Superior temporal gyrus (tissue), 1 donor: ENCODE measurements at regions not wholly inside any gene's neighbourhood (a gene's known extent, or its start where the extent isn't known, plus 50 kb on each side); places are given as distances from the start of the nearest gene placed in this dataset.

ENCODE experiments used
- DNase-seq: peaks from one replicate; pipeline ENCODE4 v3.0.0-alpha.2; 2016; ENCODE audit errors: extremely low spot score

GRCh38 chr20:61134296-61135030 is 117.6 kb upstream of the CDH4 start:
- no peak for DNase-seq

- no peak for DNase-seq
These were observed 116.8 kb upstream of the CDH4 start for GRCh38 chr20:61135266-61135665.

DNA sequence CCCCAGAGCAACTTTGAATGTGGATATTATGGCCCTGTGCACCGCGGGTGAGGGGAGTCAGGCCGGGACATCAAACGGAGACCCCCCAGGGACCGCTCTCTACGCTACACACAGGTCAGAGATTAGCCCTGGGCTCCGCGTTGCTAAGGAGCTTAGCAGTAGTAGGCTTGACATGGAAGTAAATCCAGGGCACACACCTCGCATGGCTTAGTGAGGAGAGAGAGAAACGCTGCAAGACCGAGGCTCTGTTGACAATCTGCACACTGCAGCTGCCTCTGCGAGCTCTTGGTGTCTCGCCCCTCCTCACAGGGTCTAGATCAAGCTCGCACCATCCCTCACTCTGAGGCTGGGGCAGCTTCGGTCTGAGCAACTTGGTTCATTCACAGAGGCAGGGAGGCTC is 116.1 kb upstream of the CDH4 start:
- no peak for DNase-seq

DNA sequence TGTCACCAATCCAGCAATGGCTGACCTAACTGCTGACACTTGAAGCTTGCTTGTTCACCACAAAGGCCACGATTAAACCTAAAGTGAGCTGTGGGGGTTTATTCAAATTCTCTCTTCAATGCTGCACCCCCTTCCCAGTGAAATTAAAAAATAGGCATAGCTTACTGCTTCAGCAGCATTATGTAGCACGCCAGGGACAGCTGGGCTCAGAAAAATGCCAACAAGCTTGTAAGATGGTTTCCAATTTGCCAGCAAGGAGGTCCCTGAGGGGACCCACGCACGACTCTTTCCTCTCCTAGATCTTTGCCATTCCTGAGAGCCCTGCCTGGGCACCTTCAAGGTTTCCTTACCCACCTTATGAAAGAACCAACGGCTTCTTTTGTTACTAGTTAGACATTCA is 113.5 kb upstream of the CDH4 start:
- no peak for DNase-seq

- DNase-seq = no peak
These were observed 113.0 kb upstream of the CDH4 start for GRCh38 chr20:61139031-61139430.

DNA sequence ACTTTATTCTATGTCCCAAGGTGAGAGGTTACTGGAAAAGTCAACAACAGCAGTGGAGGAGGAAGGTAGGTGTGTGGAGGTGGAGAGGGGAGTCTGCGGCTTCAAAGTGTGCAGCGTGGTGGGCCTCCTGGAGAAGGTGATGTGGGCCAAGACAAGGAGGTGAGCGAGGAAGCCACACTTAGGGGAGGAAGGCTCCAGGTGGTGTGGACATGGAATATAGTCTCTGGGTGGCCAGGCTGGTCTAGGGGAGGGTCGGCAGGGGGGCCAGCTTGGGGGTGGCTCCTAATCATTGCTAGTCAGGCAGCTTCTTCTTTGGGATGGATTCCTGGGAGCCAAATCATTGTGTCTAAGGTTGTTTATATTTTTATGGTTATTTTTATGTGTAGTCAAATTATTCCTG is 111.5 kb upstream of the CDH4 start:
- DNase-seq = no peak

DNA sequence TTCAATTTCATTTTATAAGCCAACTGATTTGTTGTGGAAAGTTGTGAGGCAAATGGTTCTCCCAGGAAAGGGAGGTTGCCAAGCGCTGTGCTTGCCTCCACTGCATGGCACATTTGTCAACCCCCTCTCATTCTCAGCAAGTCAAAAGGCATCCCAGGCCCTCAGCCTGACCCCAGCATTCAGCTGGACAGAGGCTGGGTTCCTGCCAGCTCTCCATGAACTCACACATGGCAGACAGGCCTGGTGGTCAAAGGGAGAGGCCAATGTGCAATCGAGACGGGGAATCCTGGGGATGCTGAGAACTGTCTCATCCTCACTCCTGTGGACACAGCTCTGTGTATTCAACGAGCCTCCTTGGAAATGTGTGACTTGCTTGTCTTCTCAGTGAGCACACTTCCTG is 106.0 kb upstream of the CDH4 start:
- DNase-seq = no peak

DNA sequence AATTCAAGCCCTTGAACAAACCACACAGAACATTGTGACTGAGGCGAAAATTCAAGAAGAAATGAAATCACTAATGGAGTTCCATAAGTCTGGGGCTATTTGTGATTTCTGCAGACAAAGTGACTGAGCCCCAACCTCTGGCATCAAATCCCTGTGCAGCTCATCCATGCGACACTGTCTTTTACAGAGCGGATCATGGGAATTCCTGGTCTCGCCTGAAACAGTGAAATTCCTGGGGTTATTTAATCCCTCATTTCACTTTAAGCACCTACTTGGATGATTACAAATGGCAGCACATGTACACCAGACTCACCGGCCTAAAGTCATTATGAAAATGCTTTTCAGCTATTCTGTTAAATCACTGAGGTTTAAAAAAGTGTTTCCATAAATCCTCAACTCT is 102.4 kb upstream of the CDH4 start:
- no peak for DNase-seq

DNA sequence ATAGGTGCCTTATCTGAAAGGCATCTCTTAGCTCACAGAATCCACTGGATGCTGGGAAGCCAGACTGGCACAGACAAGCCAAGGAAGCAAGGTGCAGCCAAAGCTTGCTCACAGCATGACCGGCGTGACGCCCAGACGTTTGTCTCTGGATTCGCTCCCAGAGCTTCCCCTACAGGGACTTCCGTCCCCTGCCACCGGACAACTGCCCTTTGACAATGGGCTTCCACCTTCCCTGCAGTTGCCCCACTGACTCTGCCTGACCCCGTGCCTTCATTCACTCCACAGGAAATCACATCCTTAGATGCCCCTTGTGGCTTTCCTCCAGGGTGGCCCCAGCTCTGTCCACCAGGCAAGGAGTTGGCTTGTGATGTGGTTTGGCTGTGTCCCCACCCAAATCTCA is 94.8 kb upstream of the CDH4 start:
- no peak for DNase-seq

DNA sequence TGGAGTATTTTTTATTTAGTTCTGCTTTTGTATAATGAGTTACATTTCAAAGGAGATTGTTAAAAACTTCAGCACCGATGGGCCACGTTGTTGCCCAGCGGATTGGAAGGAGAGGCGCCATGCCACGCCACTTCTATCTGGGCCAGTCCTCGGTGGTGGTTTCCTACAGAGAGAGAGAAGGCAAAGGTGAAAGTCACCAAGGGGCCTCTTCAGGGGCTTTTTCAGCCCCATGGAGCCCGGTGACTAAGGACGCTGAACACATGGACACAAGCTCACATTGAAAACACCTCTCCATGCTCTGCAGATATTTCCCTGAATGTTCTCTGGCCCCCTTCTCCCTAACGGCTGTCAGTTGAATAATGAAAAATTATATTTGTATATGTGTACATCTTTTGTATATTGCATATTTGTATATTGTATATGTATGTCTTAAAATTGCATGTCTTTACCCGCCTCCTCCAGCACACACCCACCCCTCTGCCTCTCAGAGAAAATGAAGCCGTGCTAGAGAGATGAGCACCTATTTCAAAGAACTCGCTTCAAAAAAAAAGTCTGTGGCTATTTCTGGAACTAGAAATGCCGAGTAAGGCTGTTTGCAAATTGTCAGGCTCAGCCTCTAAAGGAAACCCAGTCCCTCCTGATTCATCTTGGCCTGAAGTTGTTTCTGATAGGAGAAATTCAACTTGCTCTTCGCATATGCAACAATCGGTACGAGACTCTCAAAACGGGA is 91.9 kb upstream of the CDH4 start:
- DNase-seq = no peak

DNA sequence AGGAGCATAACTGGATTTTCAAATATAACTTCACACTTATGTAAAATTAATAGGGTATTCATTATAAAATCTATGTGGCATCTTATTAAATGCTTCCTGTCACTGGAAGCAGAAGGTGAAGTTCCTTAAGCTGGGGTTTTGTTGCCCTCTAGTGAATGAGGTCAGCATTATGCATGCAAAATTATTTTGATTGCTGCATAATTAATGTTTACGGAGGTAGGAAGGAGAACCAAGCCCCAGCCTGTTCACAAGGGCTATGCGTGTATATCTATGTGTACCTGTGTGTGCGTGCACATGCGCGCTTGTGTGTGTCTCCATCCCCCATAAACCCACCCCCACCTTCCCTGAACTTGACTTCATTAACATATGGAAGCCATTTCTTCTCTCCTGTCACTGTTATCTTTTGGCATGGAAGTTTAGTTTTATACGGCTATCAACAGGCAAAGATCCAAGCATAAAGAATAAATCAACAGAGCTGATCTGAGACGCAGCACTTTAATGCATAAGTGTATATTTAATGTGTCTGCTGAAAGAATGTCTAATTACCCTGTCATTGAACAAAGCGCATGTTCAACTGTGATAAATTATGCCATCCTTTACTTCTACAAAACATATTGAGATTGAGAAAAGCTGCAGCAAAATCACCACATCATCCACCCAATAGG is 90.2 kb upstream of the CDH4 start:
- no peak for DNase-seq

DNA sequence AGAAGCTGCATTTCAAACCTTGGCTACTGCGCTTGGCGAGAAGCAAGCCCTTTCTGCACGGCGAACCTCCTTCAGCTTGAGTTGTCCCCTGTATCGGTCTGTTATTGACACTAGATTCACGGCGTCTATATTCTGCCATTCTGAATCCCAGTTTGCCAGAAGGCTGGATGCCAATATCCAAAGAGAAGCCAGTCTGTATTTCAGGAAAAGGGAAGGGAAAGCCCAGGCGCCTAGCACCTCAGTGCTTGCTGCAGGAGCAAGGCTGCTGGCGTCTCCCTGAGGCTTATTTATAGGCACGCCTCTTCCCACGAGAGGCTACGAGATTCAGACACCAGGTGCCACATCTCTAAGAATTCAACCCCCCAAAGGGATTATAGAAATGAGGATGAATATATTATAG is 89.6 kb upstream of the CDH4 start:
- DNase-seq = no peak

DNA sequence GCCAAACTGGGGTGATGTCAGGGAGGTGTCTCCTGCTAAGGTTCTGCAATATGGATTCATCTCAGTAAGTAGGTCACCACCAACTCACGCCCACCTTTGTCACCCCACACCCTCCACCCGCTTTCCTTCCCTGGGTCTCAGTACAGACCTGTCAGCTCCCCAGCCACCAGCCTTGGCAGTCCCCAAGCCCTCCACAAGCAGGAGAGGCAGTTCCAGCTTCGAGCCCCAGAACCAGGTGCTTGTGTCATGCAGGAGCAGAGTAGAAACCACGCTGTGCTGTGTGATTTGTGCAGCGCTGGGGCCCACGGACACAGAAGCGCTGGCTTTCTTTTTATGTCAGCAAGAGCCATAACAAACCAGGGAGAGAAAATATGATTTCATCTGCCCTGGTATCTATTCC is 89.0 kb upstream of the CDH4 start:
- DNase-seq = no peak

DNA sequence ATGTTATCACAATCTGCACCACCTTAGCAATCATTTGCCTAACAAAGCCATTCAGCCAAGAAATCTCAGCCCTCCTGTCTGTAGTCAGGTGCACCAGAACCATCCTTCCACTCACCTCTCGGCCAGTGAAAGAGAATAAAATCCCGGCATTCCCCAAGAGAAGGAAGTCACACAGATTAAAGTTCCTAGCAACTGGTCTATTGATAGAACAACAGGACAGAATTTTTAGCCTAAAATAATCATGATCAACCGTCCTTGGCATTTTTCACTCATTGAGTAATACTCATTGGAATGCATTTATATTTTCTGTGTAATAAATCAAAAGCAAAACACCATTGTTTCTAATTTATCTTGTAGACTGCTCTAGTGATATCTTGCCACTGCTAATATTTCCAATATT is 85.7 kb upstream of the CDH4 start:
- DNase-seq = no peak

GRCh38 chr20:61168605-61169004 is 83.5 kb upstream of the CDH4 start:
- no peak for DNase-seq

- no peak for DNase-seq
These were observed 82.2 kb upstream of the CDH4 start for GRCh38 chr20:61169874-61170273.

DNA sequence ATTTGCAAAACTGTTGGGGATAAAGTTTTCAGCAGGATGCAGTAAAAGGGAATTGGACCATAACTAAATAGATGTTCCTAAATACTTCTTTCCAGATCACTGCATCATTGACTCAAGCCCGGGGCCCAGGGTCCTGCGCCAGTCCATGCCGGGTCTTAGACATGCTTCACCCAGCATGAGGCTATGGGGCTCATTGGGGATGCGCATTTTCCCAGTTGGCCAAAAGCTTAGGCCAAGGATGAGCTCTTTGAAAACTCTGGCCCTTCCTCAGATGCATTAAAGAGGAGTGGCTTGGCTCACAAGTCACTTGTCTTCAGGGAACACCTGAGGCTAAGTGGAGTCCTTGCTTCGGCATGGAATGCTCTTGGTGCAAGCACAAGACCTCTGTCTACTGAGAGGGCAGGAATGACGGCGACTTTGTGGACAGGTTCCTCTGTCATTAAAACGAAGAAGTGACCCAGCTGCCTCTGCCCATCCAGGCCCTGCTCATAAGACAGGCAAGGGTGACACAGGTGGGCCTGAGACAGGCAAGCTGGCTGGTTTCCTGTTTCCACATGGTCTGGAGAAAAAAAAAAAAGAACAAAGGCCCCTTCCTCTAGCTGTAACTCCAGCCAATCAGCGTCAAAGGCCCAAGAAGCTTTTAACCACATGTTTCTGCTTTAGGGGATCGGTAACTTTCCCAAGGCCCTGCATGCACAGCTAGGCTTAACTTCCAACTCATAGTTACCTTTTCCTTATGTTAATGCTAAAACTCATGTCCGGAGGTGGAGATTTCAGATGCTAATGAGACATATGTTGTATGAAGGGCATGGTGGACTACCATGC is 81.4 kb upstream of the CDH4 start:
- no peak for DNase-seq

DNA sequence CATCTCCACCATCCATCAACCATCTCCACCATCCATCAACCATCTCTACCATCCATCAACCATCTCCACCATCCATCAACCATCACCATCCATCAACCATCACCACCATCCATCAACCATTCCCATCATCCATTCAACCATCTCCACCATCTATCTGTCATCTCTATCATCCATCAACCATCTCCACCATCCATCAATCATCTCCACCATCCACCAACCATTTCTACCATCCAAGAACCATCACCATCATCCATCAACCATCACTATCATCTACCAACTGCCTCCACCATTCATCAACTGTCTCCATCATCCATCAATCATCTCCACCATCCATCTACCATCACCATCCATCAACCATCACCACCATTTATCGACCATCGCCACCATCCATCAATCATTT is 78.8 kb upstream of the CDH4 start:
- DNase-seq = no peak

GRCh38 chr20:61173961-61174725 is 77.9 kb upstream of the CDH4 start:
- DNase-seq = no peak

DNA sequence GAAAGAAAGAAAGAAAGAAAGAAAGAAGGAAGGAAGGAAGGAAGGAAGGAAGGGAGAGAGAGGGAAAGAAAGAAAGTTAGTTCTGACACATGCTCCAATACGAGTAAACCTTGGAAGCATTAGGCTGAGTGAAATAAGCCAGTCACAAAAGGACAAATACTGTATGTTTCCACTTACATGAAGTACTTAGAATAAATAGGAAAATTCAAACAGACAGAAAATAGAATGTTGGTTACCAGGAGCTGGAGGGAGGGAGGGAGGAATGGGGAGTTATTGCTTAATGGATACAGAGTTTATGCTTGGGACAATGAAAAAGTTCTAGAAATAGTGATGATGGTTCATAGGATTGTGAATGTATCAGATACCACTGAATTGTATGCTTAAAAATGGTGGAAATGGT is 75.2 kb upstream of the CDH4 start:
- DNase-seq = no peak

DNA sequence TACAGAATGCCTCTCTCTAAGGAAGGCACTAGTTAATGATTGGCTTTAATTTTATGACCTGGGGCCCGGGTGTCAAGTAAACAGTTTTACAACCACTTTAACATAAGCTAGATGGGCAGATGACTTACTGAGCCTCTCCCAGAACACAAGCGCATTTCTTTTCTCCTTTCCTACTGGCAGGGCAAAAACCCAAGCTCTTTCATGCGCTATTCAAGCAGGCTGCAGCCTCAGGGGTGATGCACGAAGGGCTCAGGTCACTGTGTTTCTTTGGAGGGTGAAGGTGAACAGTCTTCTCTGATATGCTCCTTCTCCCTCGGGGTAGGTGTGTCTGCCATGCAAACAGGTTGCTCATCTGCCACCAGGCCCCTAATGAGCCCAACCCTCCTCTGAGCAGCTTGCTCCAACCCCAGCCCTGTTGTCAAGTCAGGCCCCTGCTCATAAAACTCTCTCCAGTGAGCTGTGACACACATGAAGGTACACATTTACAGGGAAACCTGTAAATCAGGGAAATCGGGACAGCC is 73.5 kb upstream of the CDH4 start:
- DNase-seq = no peak
